ENCODE measurements at regions not wholly inside any gene's neighbourhood (a gene's known extent, or its start where the extent isn't known, plus 50 kb on each side); places are given as distances from the start of the nearest gene placed in this dataset.

DNA sequence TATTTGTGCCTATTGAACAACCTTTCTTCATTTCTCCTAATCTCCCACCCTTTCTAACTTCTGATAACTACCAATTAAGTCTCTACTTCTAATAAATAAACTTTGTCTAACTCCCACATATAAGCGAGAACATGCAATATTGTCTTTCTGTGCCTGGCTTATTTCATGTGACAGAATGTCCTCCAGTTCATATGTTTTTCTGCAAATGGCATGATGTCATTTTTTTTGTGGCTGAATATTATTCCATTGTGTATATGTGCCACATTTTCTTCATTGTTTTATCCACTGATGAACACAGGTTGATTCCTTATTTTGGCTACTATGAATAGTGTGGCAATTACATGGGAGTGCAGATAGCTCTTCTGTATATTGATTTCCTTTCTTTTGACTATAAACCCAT is 1041.5 kb upstream of the MANEA start:
- Histone ChIP-seq H3K27ac (no peak overlapping the region), H3K9me3 (no peaks in the 10 kb centered on the region), H3K4me1 (no peaks in the 10 kb centered on the region), H3K4me3 (no peak overlapping the region), H3K9ac (ENCODE audit: low read depth in 2 of 2, low read length in 2 of 2) (no peak overlapping the region), H3K27me3 (no peaks in the 10 kb centered on the region), H3K36me3 (no peaks in the 10 kb centered on the region)
- intact Hi-C loops (cut with DNase I) = no loop called here
- TF ChIP-seq, protein P1, sequence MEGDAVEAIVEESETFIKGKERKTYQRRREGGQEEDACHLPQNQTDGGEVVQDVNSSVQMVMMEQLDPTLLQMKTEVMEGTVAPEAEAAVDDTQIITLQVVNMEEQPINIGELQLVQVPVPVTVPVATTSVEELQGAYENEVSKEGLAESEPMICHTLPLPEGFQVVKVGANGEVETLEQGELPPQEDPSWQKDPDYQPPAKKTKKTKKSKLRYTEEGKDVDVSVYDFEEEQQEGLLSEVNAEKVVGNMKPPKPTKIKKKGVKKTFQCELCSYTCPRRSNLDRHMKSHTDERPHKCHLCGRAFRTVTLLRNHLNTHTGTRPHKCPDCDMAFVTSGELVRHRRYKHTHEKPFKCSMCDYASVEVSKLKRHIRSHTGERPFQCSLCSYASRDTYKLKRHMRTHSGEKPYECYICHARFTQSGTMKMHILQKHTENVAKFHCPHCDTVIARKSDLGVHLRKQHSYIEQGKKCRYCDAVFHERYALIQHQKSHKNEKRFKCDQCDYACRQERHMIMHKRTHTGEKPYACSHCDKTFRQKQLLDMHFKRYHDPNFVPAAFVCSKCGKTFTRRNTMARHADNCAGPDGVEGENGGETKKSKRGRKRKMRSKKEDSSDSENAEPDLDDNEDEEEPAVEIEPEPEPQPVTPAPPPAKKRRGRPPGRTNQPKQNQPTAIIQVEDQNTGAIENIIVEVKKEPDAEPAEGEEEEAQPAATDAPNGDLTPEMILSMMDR (IDR thresholded peaks at IDR 0.05) = no peak
- DNase-seq = no peak

DNA sequence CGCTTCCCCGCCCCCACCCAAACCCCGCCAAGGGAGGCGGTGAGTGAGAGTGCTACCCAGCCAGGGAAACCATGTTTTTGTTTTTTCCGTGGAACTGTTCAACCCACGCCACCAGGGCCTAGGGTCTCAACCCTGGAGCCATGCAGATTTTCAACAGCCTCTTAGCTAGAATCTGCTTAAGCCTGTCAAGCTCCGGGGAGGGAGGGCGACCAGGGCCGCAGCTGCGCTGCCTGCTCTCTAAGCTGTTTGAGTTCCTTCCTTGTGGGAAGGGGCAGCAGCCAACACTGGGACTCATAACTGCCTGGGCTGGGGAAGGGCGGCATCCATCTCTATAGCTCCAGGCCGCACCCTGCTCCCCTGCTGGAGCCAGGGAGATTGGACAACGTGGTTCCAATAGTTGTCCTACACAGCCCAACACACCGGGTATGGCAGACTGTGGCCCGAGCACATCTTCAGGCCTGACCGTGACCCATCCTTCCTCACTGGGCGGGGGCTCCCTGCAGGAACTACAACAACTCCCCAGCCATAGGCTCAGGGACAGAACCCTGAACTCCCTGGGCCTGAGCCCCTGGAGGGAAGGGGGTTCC is 1065.7 kb upstream of the MANEA start:
- TF ChIP-seq, protein P1 (IDR thresholded peaks at IDR 0.05) = no peak
- Histone ChIP-seq H3K4me3 (no peak overlapping the region), H3K9me3 (no peaks in the 10 kb centered on the region), H3K36me3 (no peaks in the 10 kb centered on the region), H3K27ac (no peak overlapping the region), H3K9ac (ENCODE audit: low read depth in 2 of 2, low read length in 2 of 2) (no peak overlapping the region), H3K4me1 (no peaks in the 10 kb centered on the region), H3K27me3 (no peaks in the 10 kb centered on the region)
- no peak for DNase-seq
- intact Hi-C loops (cut with DNase I) = no loop called here

DNA sequence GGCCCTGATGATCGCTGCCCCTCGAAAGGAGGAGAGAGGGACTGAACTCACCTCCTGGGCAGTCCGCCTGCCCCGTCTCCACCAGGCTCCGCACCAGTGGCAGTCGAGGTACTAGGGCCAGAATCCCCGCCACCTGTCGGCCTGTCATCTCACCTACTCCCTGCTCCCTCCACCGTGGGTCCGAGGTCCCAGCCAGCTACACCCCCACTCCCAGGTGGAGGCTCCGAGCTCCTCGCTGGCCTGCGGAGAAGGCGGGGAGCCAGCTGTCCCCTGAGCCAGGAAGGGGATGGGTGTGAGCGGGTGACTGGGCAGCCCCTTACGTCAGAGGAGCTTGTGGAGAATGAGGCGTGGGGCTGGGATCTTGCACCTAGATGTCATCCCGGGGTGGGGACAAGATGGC is 1066.5 kb upstream of the MANEA start:
- H3K36me3 ChIP-seq = no peaks in the 10 kb centered on the region
- no peak overlapping the region for H3K4me3 ChIP-seq
- H3K4me1 ChIP-seq = no peaks in the 10 kb centered on the region
- H3K9ac ChIP-seq (ENCODE audit: low read depth in 2 of 2, low read length in 2 of 2) = no peak overlapping the region
- intact Hi-C loops (cut with DNase I) = no loop called here
- H3K27ac ChIP-seq = no peak overlapping the region
- no peak for DNase-seq
- H3K9me3 ChIP-seq = no peaks in the 10 kb centered on the region
- no peaks in the 10 kb centered on the region for H3K27me3 ChIP-seq
- TF ChIP-seq, protein P1 (IDR thresholded peaks at IDR 0.05) = no peak

DNA sequence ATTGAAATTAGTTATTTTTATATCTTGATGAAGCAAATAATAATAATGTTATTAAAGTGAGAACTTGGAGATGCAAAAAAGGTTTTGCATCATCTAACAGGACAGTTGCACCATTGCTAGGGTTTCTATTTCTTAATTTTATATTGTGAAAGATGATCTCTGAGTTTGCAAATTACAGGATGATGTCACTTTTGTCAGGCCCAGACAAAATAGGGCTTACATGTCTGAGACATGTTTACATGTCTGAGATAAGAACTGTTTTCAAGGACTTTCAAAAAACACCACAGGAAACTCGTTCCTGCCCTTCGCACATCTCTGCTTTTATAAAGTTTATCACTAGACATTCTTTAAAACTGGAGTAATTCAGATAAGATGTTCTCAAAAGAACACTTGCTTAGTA is 1075.8 kb upstream of the MANEA start:
- H3K27me3 ChIP-seq = no peaks in the 10 kb centered on the region
- no peak for DNase-seq
- H3K9ac ChIP-seq (ENCODE audit: low read depth in 2 of 2, low read length in 2 of 2) = no peak overlapping the region
- H3K36me3 ChIP-seq = no peaks in the 10 kb centered on the region
- TF ChIP-seq, protein P1 (IDR thresholded peaks at IDR 0.05) = no peak
- H3K27ac ChIP-seq = no peak overlapping the region
- H3K4me3 ChIP-seq = no peak overlapping the region
- intact Hi-C loops (cut with DNase I) = no loop called here
- no peaks in the 10 kb centered on the region for H3K9me3 ChIP-seq
- H3K4me1 ChIP-seq = no peaks in the 10 kb centered on the region

DNA sequence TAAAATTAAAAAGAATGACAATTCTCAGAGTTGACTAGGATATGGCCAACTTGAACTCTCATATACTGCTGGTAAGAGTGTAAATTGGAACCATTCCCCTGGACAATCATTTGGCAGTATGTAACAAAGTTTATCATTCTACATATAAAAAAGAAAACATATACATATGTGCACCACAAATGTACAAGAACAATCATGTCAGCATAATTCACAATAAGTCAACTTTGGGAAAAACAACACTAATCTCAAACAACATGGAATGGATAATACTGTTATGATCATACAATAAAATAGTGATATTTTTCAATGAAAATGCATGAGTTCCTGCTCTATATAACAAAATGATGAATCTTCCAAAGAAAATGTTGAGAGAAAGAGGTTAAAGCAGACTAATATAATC is 1078.7 kb upstream of the EPHA7 start:
- H3K4me1 ChIP-seq = no peaks in the 10 kb centered on the region
- intact Hi-C loops (cut with DNase I) = no loop called here
- H3K4me3 ChIP-seq = no peak overlapping the region
- H3K9me3 ChIP-seq = no peaks in the 10 kb centered on the region
- TF ChIP-seq, protein P1 (IDR thresholded peaks at IDR 0.05) = no peak
- H3K36me3 ChIP-seq = no peaks in the 10 kb centered on the region
- H3K27me3 ChIP-seq = no peaks in the 10 kb centered on the region
- no peak overlapping the region for H3K9ac ChIP-seq (ENCODE audit: low read depth in 2 of 2, low read length in 2 of 2)
- H3K27ac ChIP-seq = no peak overlapping the region
- DNase-seq = no peak
